ENCODE measurements at regions not wholly inside any gene's neighbourhood (a gene's known extent, or its start where the extent isn't known, plus 50 kb on each side); places are given as distances from the start of the nearest gene placed in this dataset.

- POLR2A ChIA-PET (ENCODE audit: low non-redundant PET) = no interaction called here
- H3K9me3 ChIP-seq (ENCODE audit: low read depth, low read length, poor library complexity, severe bottlenecking) = no peaks in the 10 kb centered on the region
- no peaks in the 10 kb centered on the region for H3K36me3 ChIP-seq (ENCODE audit: insufficient read depth, low read length, poor library complexity, severe bottlenecking)
- CTCF ChIA-PET = no interaction called here
- TF ChIP-seq EZH2 (IDR thresholded peaks at IDR 0.05; ENCODE audit: borderline replicate concordance, low read depth, low read length, poor library complexity, severe bottlenecking) = no peak
- TF ChIP-seq, protein P1, sequence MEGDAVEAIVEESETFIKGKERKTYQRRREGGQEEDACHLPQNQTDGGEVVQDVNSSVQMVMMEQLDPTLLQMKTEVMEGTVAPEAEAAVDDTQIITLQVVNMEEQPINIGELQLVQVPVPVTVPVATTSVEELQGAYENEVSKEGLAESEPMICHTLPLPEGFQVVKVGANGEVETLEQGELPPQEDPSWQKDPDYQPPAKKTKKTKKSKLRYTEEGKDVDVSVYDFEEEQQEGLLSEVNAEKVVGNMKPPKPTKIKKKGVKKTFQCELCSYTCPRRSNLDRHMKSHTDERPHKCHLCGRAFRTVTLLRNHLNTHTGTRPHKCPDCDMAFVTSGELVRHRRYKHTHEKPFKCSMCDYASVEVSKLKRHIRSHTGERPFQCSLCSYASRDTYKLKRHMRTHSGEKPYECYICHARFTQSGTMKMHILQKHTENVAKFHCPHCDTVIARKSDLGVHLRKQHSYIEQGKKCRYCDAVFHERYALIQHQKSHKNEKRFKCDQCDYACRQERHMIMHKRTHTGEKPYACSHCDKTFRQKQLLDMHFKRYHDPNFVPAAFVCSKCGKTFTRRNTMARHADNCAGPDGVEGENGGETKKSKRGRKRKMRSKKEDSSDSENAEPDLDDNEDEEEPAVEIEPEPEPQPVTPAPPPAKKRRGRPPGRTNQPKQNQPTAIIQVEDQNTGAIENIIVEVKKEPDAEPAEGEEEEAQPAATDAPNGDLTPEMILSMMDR (conservative IDR thresholded peaks at IDR 0.05; ENCODE audit: low read depth, low read length) = no peak
- no peak for DNase-seq (ENCODE audit: low spot score)
- no peak overlapping the region for H3K27ac ChIP-seq (ENCODE audit: low read depth, low read length, poor library complexity, severe bottlenecking)
- H3K4me3 ChIP-seq (ENCODE audit: low read depth, low read length, poor library complexity, severe bottlenecking) = no peak overlapping the region
- no TSS peak for BruUV-seq (replicated peaks)
- H3K27me3 ChIP-seq (replicated peaks; ENCODE audit: insufficient read depth, low read depth, low read length, poor library complexity) = no peaks in the 10 kb centered on the region
- intact Hi-C loops (cut with micrococcal nuclease; ENCODE audit: unreplicated experiment) = no loop called here
- H3K4me1 ChIP-seq (ENCODE audit: insufficient read depth, low read length, poor library complexity, severe bottlenecking) = peaks cover 15% of the 10 kb centered on the region
These were observed 871.8 kb downstream of the OTOL1 start for GRCh38 chr3:162368417-162368816.

DNA sequence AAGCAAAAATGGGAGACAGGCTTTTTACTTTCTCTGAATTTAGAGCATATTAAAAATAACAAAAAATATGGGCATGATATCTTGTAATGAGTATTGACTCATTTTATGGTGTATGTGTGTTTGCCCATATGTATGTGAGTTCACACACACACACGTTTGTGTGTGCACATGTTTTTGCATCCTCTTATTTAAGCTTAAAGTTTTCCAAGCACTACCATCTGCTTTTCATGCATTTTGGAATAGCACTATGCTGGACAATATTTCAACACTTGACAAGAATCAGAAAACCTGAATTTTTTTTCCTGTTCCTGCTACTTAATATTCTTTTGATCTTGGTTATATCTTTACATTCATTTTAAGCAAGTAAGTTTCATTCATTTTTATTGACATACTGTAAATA lies 872.7 kb downstream of the OTOL1 start:
- no peaks in the 10 kb centered on the region for H3K9me3 ChIP-seq (ENCODE audit: low read depth, low read length, poor library complexity, severe bottlenecking)
- POLR2A ChIA-PET (ENCODE audit: low non-redundant PET) = no interaction called here
- no peak for DNase-seq (ENCODE audit: low spot score)
- TF ChIP-seq, protein P1 (conservative IDR thresholded peaks at IDR 0.05; ENCODE audit: low read depth, low read length) = no peak
- no peak for TF ChIP-seq EZH2 (IDR thresholded peaks at IDR 0.05; ENCODE audit: borderline replicate concordance, low read depth, low read length, poor library complexity, severe bottlenecking)
- no peaks in the 10 kb centered on the region for H3K36me3 ChIP-seq (ENCODE audit: insufficient read depth, low read length, poor library complexity, severe bottlenecking)
- peaks cover 14% of the 10 kb centered on the region for H3K4me1 ChIP-seq (ENCODE audit: insufficient read depth, low read length, poor library complexity, severe bottlenecking)
- no peaks in the 10 kb centered on the region for H3K27me3 ChIP-seq (replicated peaks; ENCODE audit: insufficient read depth, low read depth, low read length, poor library complexity)
- intact Hi-C loops (cut with micrococcal nuclease; ENCODE audit: unreplicated experiment) = no loop called here
- CTCF ChIA-PET = no interaction called here
- BruUV-seq (replicated peaks) = no TSS peak
- no peak overlapping the region for H3K4me3 ChIP-seq (ENCODE audit: low read depth, low read length, poor library complexity, severe bottlenecking)
- H3K27ac ChIP-seq (ENCODE audit: low read depth, low read length, poor library complexity, severe bottlenecking) = no peak overlapping the region

DNA sequence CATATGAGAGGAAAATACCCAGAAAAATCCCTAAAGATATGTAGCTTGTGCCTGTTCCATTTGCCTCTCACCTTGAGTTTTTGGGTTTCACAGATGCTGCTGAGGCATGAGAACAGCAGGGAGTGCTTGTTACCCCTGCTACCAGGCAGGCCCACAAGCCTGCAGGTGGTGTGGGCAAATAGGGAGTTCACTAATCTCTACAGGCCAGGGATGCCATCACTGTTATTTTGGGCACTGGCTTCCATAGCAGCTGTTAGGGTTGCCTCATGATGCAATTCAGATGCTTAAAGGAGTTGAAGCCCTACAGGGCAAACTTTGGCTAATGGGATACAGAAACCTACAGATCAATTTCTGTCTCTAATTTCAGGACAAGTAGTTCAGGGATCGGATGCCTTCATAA lies 873.5 kb downstream of the OTOL1 start:
- no peak for DNase-seq (ENCODE audit: low spot score)
- CTCF ChIA-PET = no interaction called here
- TF ChIP-seq, protein P1 (conservative IDR thresholded peaks at IDR 0.05; ENCODE audit: low read depth, low read length) = no peak
- TF ChIP-seq EZH2 (IDR thresholded peaks at IDR 0.05; ENCODE audit: borderline replicate concordance, low read depth, low read length, poor library complexity, severe bottlenecking) = no peak
- peaks cover 12% of the 10 kb centered on the region for H3K4me1 ChIP-seq (ENCODE audit: insufficient read depth, low read length, poor library complexity, severe bottlenecking)
- H3K9me3 ChIP-seq (ENCODE audit: low read depth, low read length, poor library complexity, severe bottlenecking) = no peaks in the 10 kb centered on the region
- no peaks in the 10 kb centered on the region for H3K36me3 ChIP-seq (ENCODE audit: insufficient read depth, low read length, poor library complexity, severe bottlenecking)
- no peak overlapping the region for H3K4me3 ChIP-seq (ENCODE audit: low read depth, low read length, poor library complexity, severe bottlenecking)
- no TSS peak for BruUV-seq (replicated peaks)
- H3K27me3 ChIP-seq (replicated peaks; ENCODE audit: insufficient read depth, low read depth, low read length, poor library complexity) = no peaks in the 10 kb centered on the region
- H3K27ac ChIP-seq (ENCODE audit: low read depth, low read length, poor library complexity, severe bottlenecking) = no peak overlapping the region
- intact Hi-C loops (cut with micrococcal nuclease; ENCODE audit: unreplicated experiment) = no loop called here
- POLR2A ChIA-PET (ENCODE audit: low non-redundant PET) = no interaction called here

All from A673 (cell line).